K562 (cell line): ENCODE measurements at regions not wholly inside any gene's neighbourhood (a gene's known extent, or its start where the extent isn't known, plus 50 kb on each side); places are given as distances from the start of the nearest gene placed in this dataset.

Experiments
- ATAC-seq: fragments of 200-7000 bp; cut with Tn5 transposase; 3 replicates; pipeline ENCODE4 v1.9.1; 2020; ENCODE audit warnings: moderate library complexity
- BruUV-seq: library from RNA; stranded (reverse); fragments of 400-500 nt; replicated peaks from 2 replicates; lab custom pipeline; 2021; lab: Mats Ljungman, UMichigan
- CTCF ChIA-PET: fragments of 300-600 bp; formaldehyde crosslinking; extraction: SDS; loops from one replicate; lab custom pipeline; 2021; ENCODE audit warnings: low intra/inter-chr PET ratio; lab: Yijun Ruan, JAX
- POLR2A ChIA-PET: fragments of 300-600, 350-650 bp; sonication (Branson Sonifier 250); formaldehyde crosslinking; extraction: SDS; loops from one replicate; lab custom pipeline; 2021; ENCODE audit warnings: antibody characterized with exemption, inconsistent platforms; lab: Yijun Ruan, JAX
- DNase-seq, 4 experiments: peaks; one replicate each; pipeline versions ENCODE4 v3.0.0 to v3.0.0-alpha.2; 2011 to 2018; ENCODE audit warnings: low spot score in 3 of 4, mixed read lengths in 3 of 4; ENCODE audit errors: extremely low read depth in 1 of 4
- FAIRE-seq: peaks from 2 replicates; lab custom pipeline; 2011; peaks lifted over from hg19 to GRCh38; lab: Jason Lieb, UNC
- H2AFZ ChIP-seq: 2 replicates; pipeline ENCODE4 v1.6.0; 2011; ENCODE audit warnings: low read depth, low read length, control low read depth, inconsistent platforms
- H3K27ac ChIP-seq: fragments of 200-600 bp; 3 replicates; pipeline ENCODE4 v1.8.0; 2011; ENCODE audit warnings: low read depth, mild to moderate bottlenecking, control low read depth, inconsistent platforms, low read length, moderate library complexity, mixed read lengths; ENCODE audit errors: extremely low read depth
- H3K27me3 ChIP-seq, 2 experiments: fragments of 300-600 bp in 1 of 2; 2 replicates in 1 of 2; 3 replicates in 1 of 2; pipeline versions ENCODE4 v1.6.0 to v1.8.0; 2011; ENCODE audit warnings: inconsistent platforms in 2 of 2, low read length in 2 of 2, mild to moderate bottlenecking in 1 of 2, mixed read lengths in 1 of 2, moderate library complexity in 1 of 2; ENCODE audit not compliant: control insufficient read depth in 2 of 2, insufficient read depth in 2 of 2
- H3K36me3 ChIP-seq: fragments of 300-600 bp; 3 replicates; pipeline ENCODE4 v1.8.0; 2011; ENCODE audit warnings: mild to moderate bottlenecking, low read length, inconsistent platforms; ENCODE audit not compliant: control insufficient read depth, insufficient read depth
- H3K4me1 ChIP-seq, 2 experiments: fragments of 200-600 bp in 1 of 2; replicated peaks in 1 of 2; 2 replicates in 1 of 2; 3 replicates in 1 of 2; pipeline versions ENCODE4 v1.5.1 to v1.8.0; 2011; ENCODE audit warnings: inconsistent platforms in 2 of 2, low read length in 2 of 2, mild to moderate bottlenecking in 1 of 2, mixed read lengths in 1 of 2, moderate library complexity in 1 of 2; ENCODE audit not compliant: control insufficient read depth in 2 of 2, insufficient read depth in 2 of 2
- H3K4me2 ChIP-seq: 2 replicates; pipeline ENCODE4 v1.6.1; 2011; ENCODE audit warnings: low read length, control low read depth, inconsistent platforms, mixed read lengths; ENCODE audit not compliant: insufficient read depth
- H3K4me3 ChIP-seq: fragments of 200-600 bp; sonication (generic), shearing (Covaris generic); 2 replicates; pipeline ENCODE4 v1.5.1; 2016; ENCODE audit warnings: control low read depth, inconsistent platforms
- H3K79me2 ChIP-seq: fragments of 200-600 bp; 3 replicates; pipeline ENCODE4 v1.8.0; 2011; ENCODE audit warnings: low read length, inconsistent platforms; ENCODE audit not compliant: control insufficient read depth, insufficient read depth
- H3K9ac ChIP-seq, 2 experiments: 2 replicates each; pipeline versions ENCODE4 v1.6.0 to v1.6.1; 2011; ENCODE audit warnings: low read depth in 2 of 2, low read length in 2 of 2, control low read depth in 1 of 2, inconsistent platforms in 1 of 2, mild to moderate bottlenecking in 1 of 2, mixed read lengths in 1 of 2; ENCODE audit not compliant: insufficient read depth in 1 of 2
- H3K9me1 ChIP-seq: one replicate; pipeline ENCODE4 v1.6.0; 2011; ENCODE audit warnings: inconsistent platforms, mild to moderate bottlenecking, low read length, moderate library complexity; ENCODE audit not compliant: control insufficient read depth, insufficient read depth
- H3K9me3 ChIP-seq: replicated peaks from 2 replicates; pipeline ENCODE4 v1.5.1; 2011; ENCODE audit warnings: low read depth, low read length, inconsistent platforms; ENCODE audit not compliant: control insufficient read depth, insufficient read depth
- H4K20me1 ChIP-seq: replicated peaks from 2 replicates; pipeline ENCODE4 v1.6.1; 2011; ENCODE audit warnings: low read length, inconsistent platforms, mixed read lengths; ENCODE audit not compliant: control insufficient read depth, insufficient read depth
- FOXK2 ChIP-seq, 2 experiments: fragments of 450-650 bp; IDR thresholded peaks in 1 of 2; conservative IDR thresholded peaks in 1 of 2; 2 replicates each; pipeline ENCODE4 v1.6.1; 2016; ENCODE audit warnings: low read depth in 2 of 2, mild to moderate bottlenecking in 1 of 2
- HDAC2 ChIP-seq: fragments of 450-650 bp; IDR thresholded peaks from 2 replicates; pipeline ENCODE4 v1.6.1; 2016; ENCODE audit warnings: mild to moderate bottlenecking
- IFI16 ChIP-seq: fragments of 250-450 bp; sonication (Bioruptor Pico); IDR thresholded peaks from 2 replicates; pipeline ENCODE4 v2.1.2; 2022; ENCODE audit warnings: mild to moderate bottlenecking, inconsistent platforms
- JUND ChIP-seq, 2 experiments: IDR thresholded peaks; 2 replicates in 1 of 2; 3 replicates in 1 of 2; pipeline ENCODE4 v1.6.1; 2011; ENCODE audit warnings: borderline replicate concordance in 2 of 2, low read depth in 2 of 2, low read length in 2 of 2, improper control_type of control experiment in 1 of 2, missing biosample characterization in 1 of 2, missing genetic modification characterization in 1 of 2, missing genetic modification reagents in 1 of 2
- KDM5B ChIP-seq: fragments of 200-600 bp; sonication (generic); IDR thresholded peaks from 2 replicates; pipeline ENCODE4 v1.6.1; 2012; ENCODE audit warnings: low read depth, mild to moderate bottlenecking, moderate library complexity, low read length, control low read depth, inconsistent platforms; ENCODE audit not compliant: insufficient replicate concordance
- MXI1 ChIP-seq: IDR thresholded peaks from 2 replicates; pipeline ENCODE4 v1.6.1; 2011; ENCODE audit warnings: low read depth, mild to moderate bottlenecking, improper control_type of control experiment, low read length
- NCOA2 ChIP-seq, 2 experiments: fragments of 450-650 bp; IDR thresholded peaks; 2 replicates each; pipeline ENCODE4 v1.6.1; 2018; ENCODE audit warnings: mild to moderate bottlenecking in 2 of 2, moderate library complexity in 1 of 2; ENCODE audit not compliant: partially characterized antibody in 2 of 2
- RFX5 ChIP-seq: IDR thresholded peaks from 2 replicates; pipeline ENCODE4 v1.6.1; 2011; ENCODE audit warnings: low read depth, mild to moderate bottlenecking, improper control_type of control experiment, low read length
- SUPT5H ChIP-seq: fragments of 450-650 bp; IDR thresholded peaks from 2 replicates; pipeline ENCODE4 v1.6.1; 2016
- THRAP3 ChIP-seq: fragments of 450-650 bp; IDR thresholded peaks from 2 replicates; pipeline ENCODE4 v1.6.1; 2016; ENCODE audit warnings: mild to moderate bottlenecking, inconsistent platforms, borderline replicate concordance
- YBX1 ChIP-seq: fragments of 450-650 bp; IDR thresholded peaks from 2 replicates; pipeline ENCODE4 v1.7.1; 2016; ENCODE audit warnings: mild to moderate bottlenecking
- ZBTB17 ChIP-seq: fragments of 450-650 bp; formaldehyde crosslinking; IDR thresholded peaks from 2 replicates; pipeline ENCODE4 v1.4.0; 2020; ENCODE audit warnings: mild to moderate bottlenecking
- ZNF197 ChIP-seq: fragments of 200-800 bp; sonication (Bioruptor generic); IDR thresholded peaks from 2 replicates; pipeline ENCODE4 v1.6.1; 2016; ENCODE audit warnings: low read depth, missing genetic modification characterization, missing compliant biosample characterization
- ZSCAN29 ChIP-seq: fragments of 450-650 bp; IDR thresholded peaks from 2 replicates; pipeline ENCODE4 v1.6.1; 2017
- ZSCAN32 ChIP-seq: fragments of 450-650 bp; formaldehyde crosslinking; IDR thresholded peaks from 2 replicates; pipeline ENCODE4 v1.4.0; 2020; ENCODE audit warnings: mild to moderate bottlenecking, moderate library complexity
- WGBS: fragments of 100-300 bp; shearing (Covaris generic); methylation state at CpG from one replicate; pipeline ENCODE4 v1.1.6; 2016; ENCODE audit warnings: low coverage, mixed read lengths; ENCODE audit not compliant: insufficient coverage; ENCODE audit errors: missing lambda C conversion rate; 5-methylcytosine and 5-hydroxymethylcytosine counted together
- in situ Hi-C: fragments of 300-500 bp; cut with MboI; formaldehyde crosslinking; loops from 4 replicates; pipeline ENCODE4 v1.15.0; 2018; ENCODE audit warnings: inconsistent platforms, mixed read lengths
- intact Hi-C: fragments of 100-400 bp; cut with micrococcal nuclease; formaldehyde crosslinking; loops from 2 replicates; pipeline ENCODE4 v1.14.2; 2022
- TF ChIP-seq, protein P1 (sequence below): sonication (generic); formaldehyde crosslinking; IDR thresholded peaks from 2 replicates; pipeline ENCODE4 v1.8.1; 2023; ENCODE audit warnings: mild to moderate bottlenecking, missing genetic modification reagents
- TF ChIP-seq, protein P2 (sequence below), 2 experiments: fragments of 450-650 bp; IDR thresholded peaks; 2 replicates each; pipeline ENCODE4 v1.6.1; 2018; ENCODE audit warnings: mild to moderate bottlenecking in 2 of 2, low read depth in 1 of 2; ENCODE audit not compliant: partially characterized antibody in 2 of 2

DNA sequence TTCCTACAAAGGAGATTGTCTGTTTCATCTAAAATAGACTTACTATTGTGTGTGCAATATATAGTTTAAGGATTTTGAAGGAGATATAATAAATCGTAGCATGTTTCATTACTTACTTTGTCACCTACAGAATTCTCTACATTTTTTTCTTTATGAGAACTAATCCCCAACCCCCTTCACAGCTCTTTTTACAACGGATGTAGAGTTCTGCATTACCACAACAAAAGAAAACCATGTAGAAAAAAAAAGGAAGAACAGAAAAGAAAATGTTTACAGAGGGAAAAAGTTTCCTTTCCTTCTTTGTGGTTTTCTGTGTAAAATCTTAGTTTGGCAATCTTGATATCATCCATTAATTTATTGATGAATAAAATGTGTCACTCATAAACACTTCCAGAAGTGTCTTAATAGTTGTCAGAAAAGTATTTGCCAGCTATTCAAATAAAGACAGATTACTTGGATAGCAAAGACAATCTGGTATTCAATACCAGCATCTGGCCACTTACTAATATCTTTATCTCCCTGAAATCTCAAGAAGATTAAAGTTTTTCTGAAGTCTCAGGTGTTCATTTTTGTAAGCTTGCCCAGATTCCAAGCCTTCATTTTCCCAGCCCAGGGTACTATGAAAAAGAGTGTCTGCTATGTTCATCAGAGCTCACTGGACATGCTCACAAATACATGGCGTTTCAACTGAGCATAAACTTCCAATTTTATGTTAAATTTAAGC is 806.8 kb downstream of the PCDH19 start:
- no peak for TF ChIP-seq KDM5B
- no peak for TF ChIP-seq ZSCAN32 (CRISPR knock-in tag)
- no peak for TF ChIP-seq YBX1
- TF ChIP-seq NCOA2 (IDR thresholded peaks at IDR 0.05; ENCODE audit: partially characterized antibody in 2 of 2) = no peak
- no peak for TF ChIP-seq ZSCAN29
- no peak for TF ChIP-seq HDAC2
- no peak for TF ChIP-seq IFI16
- TF ChIP-seq RFX5 = no peak
- TF ChIP-seq JUND (IDR thresholded peaks at IDR 0.05; ENCODE audit: borderline replicate concordance, low read depth, low read length) = no peak
- TF ChIP-seq JUND (tag; IDR thresholded peaks at IDR 0.05; ENCODE audit: borderline replicate concordance, low read depth, low read length) = no peak
- TF ChIP-seq, protein P1, sequence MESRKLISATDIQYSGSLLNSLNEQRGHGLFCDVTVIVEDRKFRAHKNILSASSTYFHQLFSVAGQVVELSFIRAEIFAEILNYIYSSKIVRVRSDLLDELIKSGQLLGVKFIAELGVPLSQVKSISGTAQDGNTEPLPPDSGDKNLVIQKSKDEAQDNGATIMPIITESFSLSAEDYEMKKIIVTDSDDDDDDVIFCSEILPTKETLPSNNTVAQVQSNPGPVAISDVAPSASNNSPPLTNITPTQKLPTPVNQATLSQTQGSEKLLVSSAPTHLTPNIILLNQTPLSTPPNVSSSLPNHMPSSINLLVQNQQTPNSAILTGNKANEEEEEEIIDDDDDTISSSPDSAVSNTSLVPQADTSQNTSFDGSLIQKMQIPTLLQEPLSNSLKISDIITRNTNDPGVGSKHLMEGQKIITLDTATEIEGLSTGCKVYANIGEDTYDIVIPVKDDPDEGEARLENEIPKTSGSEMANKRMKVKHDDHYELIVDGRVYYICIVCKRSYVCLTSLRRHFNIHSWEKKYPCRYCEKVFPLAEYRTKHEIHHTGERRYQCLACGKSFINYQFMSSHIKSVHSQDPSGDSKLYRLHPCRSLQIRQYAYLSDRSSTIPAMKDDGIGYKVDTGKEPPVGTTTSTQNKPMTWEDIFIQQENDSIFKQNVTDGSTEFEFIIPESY = no peak
- TF ChIP-seq THRAP3 = no peak
- no peak for TF ChIP-seq MXI1
- no peak for TF ChIP-seq ZNF197 (CRISPR knock-in tag)
- no peak for TF ChIP-seq ZBTB17 (CRISPR knock-in tag)
- TF ChIP-seq, protein P2, sequence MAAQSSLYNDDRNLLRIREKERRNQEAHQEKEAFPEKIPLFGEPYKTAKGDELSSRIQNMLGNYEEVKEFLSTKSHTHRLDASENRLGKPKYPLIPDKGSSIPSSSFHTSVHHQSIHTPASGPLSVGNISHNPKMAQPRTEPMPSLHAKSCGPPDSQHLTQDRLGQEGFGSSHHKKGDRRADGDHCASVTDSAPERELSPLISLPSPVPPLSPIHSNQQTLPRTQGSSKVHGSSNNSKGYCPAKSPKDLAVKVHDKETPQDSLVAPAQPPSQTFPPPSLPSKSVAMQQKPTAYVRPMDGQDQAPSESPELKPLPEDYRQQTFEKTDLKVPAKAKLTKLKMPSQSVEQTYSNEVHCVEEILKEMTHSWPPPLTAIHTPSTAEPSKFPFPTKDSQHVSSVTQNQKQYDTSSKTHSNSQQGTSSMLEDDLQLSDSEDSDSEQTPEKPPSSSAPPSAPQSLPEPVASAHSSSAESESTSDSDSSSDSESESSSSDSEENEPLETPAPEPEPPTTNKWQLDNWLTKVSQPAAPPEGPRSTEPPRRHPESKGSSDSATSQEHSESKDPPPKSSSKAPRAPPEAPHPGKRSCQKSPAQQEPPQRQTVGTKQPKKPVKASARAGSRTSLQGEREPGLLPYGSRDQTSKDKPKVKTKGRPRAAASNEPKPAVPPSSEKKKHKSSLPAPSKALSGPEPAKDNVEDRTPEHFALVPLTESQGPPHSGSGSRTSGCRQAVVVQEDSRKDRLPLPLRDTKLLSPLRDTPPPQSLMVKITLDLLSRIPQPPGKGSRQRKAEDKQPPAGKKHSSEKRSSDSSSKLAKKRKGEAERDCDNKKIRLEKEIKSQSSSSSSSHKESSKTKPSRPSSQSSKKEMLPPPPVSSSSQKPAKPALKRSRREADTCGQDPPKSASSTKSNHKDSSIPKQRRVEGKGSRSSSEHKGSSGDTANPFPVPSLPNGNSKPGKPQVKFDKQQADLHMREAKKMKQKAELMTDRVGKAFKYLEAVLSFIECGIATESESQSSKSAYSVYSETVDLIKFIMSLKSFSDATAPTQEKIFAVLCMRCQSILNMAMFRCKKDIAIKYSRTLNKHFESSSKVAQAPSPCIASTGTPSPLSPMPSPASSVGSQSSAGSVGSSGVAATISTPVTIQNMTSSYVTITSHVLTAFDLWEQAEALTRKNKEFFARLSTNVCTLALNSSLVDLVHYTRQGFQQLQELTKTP (IDR thresholded peaks at IDR 0.05; ENCODE audit: low read depth in 1 of 2, partially characterized antibody in 2 of 2) = no peak
- TF ChIP-seq FOXK2 (conservative IDR thresholded peaks at IDR 0.05 in 1 of 2, IDR thresholded peaks at IDR 0.05 in 1 of 2; ENCODE audit: low read depth in 2 of 2) = no peak
- no peak for TF ChIP-seq SUPT5H
- intact Hi-C loops = no loop called here

More for the DNA sequence above, 806.8 kb downstream of the PCDH19 start:
- no peak overlapping the region for H3K9ac ChIP-seq
- H3K4me3 ChIP-seq = no peak overlapping the region
- FAIRE-seq (no peak), DNase-seq (no peak), ATAC-seq (no peak)
- H3K27me3 ChIP-seq = no peaks in the 10 kb centered on the region
- no peaks in the 10 kb centered on the region for H3K79me2 ChIP-seq
- no peaks in the 10 kb centered on the region for H3K9me3 ChIP-seq
- H3K9me1 ChIP-seq = no peaks in the 10 kb centered on the region
- WGBS = 0% methylated on average over 3 of the region's 3 CpGs
- H3K27ac ChIP-seq = no peak overlapping the region
- no peaks in the 10 kb centered on the region for H3K4me1 ChIP-seq
- CTCF ChIA-PET = no interaction called here
- H3K4me2 ChIP-seq = no peak overlapping the region
- H4K20me1 ChIP-seq = no peaks in the 10 kb centered on the region
- H2AFZ ChIP-seq = no peak overlapping the region
- no peaks in the 10 kb centered on the region for H3K36me3 ChIP-seq
- POLR2A ChIA-PET = no interaction called here
- BruUV-seq = no TSS peak
- in situ Hi-C loops = no loop called here
